ENCODE measurements at regions not wholly inside any gene's neighbourhood (a gene's known extent, or its start where the extent isn't known, plus 50 kb on each side); places are given as distances from the start of the nearest gene placed in this dataset.

- no peak for DNase-seq
These were observed 374.0 kb downstream of the UQCRFS1 start for GRCh38 chr19:28838909-28839308.

GRCh38 chr19:28836421-28836820, 376.5 kb downstream of the UQCRFS1 start:
- DNase-seq, result no peak

GRCh38 chr19:28834996-28835395, 378.0 kb downstream of the UQCRFS1 start:
- no peak for DNase-seq

- no peak for DNase-seq
These were observed 381.5 kb downstream of the UQCRFS1 start for GRCh38 chr19:28831462-28831861.

GRCh38 chr19:28829762-28830161, 383.2 kb downstream of the UQCRFS1 start:
- no peak for DNase-seq

GRCh38 chr19:28829359-28829758, 383.6 kb downstream of the UQCRFS1 start:
- DNase-seq, result no peak

- no peak for DNase-seq
These were observed 384.6 kb downstream of the UQCRFS1 start for GRCh38 chr19:28828276-28828870.

- DNase-seq, result no peak
These were observed 385.6 kb downstream of the UQCRFS1 start for GRCh38 chr19:28827382-28827781.

- DNase-seq, result no peak
These were observed 389.5 kb downstream of the UQCRFS1 start for GRCh38 chr19:28823338-28823961.

GRCh38 chr19:28820289-28820688, 392.7 kb downstream of the UQCRFS1 start:
- DNase-seq, result no peak

GRCh38 chr19:28815257-28815656, 397.7 kb downstream of the UQCRFS1 start:
- DNase-seq, result no peak

GRCh38 chr19:28794301-28794700, 418.6 kb downstream of the UQCRFS1 start:
- no peak for DNase-seq

- no peak for DNase-seq
These were observed 419.4 kb downstream of the UQCRFS1 start for GRCh38 chr19:28793391-28794168.

GRCh38 chr19:28785971-28786370, 427.0 kb downstream of the UQCRFS1 start:
- no peak for DNase-seq

GRCh38 chr19:28764066-28764465, 448.9 kb downstream of the UQCRFS1 start:
- no peak for DNase-seq

- DNase-seq, result no peak
These were observed 466.5 kb downstream of the UQCRFS1 start for GRCh38 chr19:28746478-28746877.

GRCh38 chr19:28744943-28745342, 468.0 kb downstream of the UQCRFS1 start:
- DNase-seq, result no peak

- DNase-seq, result no peak
These were observed 468.9 kb downstream of the UQCRFS1 start for GRCh38 chr19:28744014-28744413.

GRCh38 chr19:28737021-28737895, 475.7 kb downstream of the UQCRFS1 start:
- peak; percentile 54 for DNase-seq

- DNase-seq, result no peak
These were observed 476.4 kb downstream of the UQCRFS1 start for GRCh38 chr19:28736528-28736927.

- no peak for DNase-seq
These were observed 481.4 kb downstream of the UQCRFS1 start for GRCh38 chr19:28731577-28731976.

GRCh38 chr19:28730791-28731512, 482.0 kb downstream of the UQCRFS1 start:
- DNase-seq, result no peak

All from fibroblast of skin of abdomen (primary cell).